ENCODE measurements at regions not wholly inside any gene's neighbourhood (a gene's known extent, or its start where the extent isn't known, plus 50 kb on each side); places are given as distances from the start of the nearest gene placed in this dataset.

DNA sequence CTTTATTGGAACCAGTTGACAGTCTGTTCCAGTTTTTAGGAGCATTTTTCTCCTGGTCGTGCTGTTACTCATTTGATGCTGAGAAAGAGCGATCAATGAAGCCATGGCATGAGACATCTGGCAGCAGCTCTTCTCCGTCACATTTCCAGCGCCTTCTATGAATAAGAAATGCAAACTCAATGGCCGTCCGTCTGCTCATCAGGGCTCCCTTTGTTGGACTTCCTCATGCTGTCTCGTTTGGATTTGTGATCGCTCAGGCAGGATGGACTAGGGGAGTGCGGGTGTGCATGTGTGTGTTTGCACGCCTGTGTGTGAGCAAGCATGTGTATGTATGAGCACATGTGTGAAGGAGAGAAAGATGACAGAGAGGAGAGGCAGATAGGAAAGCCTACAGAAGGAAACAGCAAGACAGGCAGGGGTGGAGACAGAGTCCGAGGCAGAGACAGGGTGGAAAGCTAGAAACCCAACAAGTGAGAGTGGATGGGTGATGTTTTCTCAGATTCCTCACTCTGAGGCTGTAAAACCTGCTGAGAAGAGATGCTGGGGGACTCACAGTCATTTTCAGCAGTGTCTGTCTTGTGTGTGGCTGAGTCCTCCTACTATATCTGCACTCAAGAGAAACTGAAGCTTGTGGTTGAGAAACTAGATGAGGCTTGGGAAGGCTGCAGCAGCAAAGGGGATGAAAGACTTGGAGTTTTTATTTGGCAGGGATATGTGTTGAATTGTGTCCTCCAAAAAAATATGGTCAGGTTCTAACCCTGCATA, 56.0 kb upstream of the CLMP start:
- no peaks in the 10 kb centered on the region for H3K36me3 ChIP-seq (ENCODE audit: control insufficient read depth in 1 of 2, insufficient read depth in 2 of 2, low read length in 2 of 2)
- no peak overlapping the region for H3K9ac ChIP-seq (ENCODE audit: low read length)
- H3K4me1 ChIP-seq (ENCODE audit: control insufficient read depth in 1 of 2, insufficient read depth in 2 of 2, low read length in 2 of 2), result peaks cover 0 to 3% of the 10 kb centered on the region in 2 experiments
- H4K12ac ChIP-seq (ENCODE audit: low read depth, low read length), result no peak overlapping the region
- no peak overlapping the region for H2AFZ ChIP-seq (ENCODE audit: insufficient read depth, low read length, poor library complexity)
- no peak overlapping the region for H4K91ac ChIP-seq (ENCODE audit: low read depth, low read length)
- H3K79me1 ChIP-seq (ENCODE audit: low read length), result peaks cover 2% of the 10 kb centered on the region
- no peak for DNase-seq
- H3K4me2 ChIP-seq (ENCODE audit: low read length), result no peak overlapping the region
- no peak overlapping the region for H3K14ac ChIP-seq (ENCODE audit: low read length)
- no peak overlapping the region for H3K4me3 ChIP-seq (ENCODE audit: low read depth, low read length)
- no peak overlapping the region for H2BK120ac ChIP-seq (ENCODE audit: insufficient read depth, low read length, poor library complexity)
- no peak overlapping the region for H2BK5ac ChIP-seq (ENCODE audit: low read depth, low read length, poor library complexity)
- H3K79me2 ChIP-seq (ENCODE audit: control insufficient read depth, insufficient read depth, low read length, poor library complexity), result no peaks in the 10 kb centered on the region
- no peak overlapping the region for H3K23ac ChIP-seq (ENCODE audit: low read length)
- H3K18ac ChIP-seq (ENCODE audit: low read length), result no peak overlapping the region
- no peaks in the 10 kb centered on the region for H3K27me3 ChIP-seq (ENCODE audit: insufficient read depth, low read length)
- H3K9me3 ChIP-seq (ENCODE audit: insufficient read depth, low read depth, low read length), result no peaks in the 10 kb centered on the region
- H4K8ac ChIP-seq (ENCODE audit: low read depth, low read length), result no peak overlapping the region
- H2BK12ac ChIP-seq (ENCODE audit: low read length), result no peak overlapping the region
- no peak overlapping the region for H3K27ac ChIP-seq (ENCODE audit: low read depth, low read length)
- H2AK5ac ChIP-seq (ENCODE audit: low read length), result no peak overlapping the region
- no peak overlapping the region for H3K4ac ChIP-seq (ENCODE audit: low read depth, low read length)
- no CpG with 5 or more reads among the region's 11 CpGs for whole genome bisulfite sequencing (ENCODE audit: extremely low coverage, insufficient coverage, insufficient read length)

DNA sequence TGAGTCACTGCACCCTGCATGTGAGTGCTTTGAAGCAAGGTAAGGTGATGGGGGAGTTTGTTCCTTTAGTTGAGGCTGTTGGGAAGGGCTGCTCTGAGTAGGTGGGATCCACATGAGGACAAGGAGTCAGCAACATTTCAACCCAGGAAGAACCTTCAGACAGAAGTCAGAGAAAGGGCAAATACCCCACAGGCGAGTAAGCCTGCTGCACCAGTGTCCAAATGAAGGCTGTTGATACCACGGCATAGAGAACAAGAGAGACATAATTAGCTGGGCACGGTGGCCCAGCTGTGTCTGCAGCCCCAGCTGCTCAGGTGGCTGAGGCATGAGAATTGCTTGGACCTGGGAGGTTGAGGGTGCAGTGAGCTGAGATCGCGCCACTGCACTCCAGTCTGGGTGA, 54.3 kb upstream of the CLMP start:
- Histone ChIP-seq H3K14ac (ENCODE audit: low read length) (no peak overlapping the region), H2AK5ac (ENCODE audit: low read length) (no peak overlapping the region), H3K36me3 (ENCODE audit: control insufficient read depth in 1 of 2, insufficient read depth in 2 of 2, low read length in 2 of 2) (no peaks in the 10 kb centered on the region), H3K9ac (ENCODE audit: low read length) (no peak overlapping the region), H2BK12ac (ENCODE audit: low read length) (peak overlapping the region; percentile 8), H2BK120ac (ENCODE audit: insufficient read depth, low read length, poor library complexity) (no peak overlapping the region), H3K79me1 (ENCODE audit: low read length) (peaks cover 2% of the 10 kb centered on the region), H4K8ac (ENCODE audit: low read depth, low read length) (no peak overlapping the region), H3K23ac (ENCODE audit: low read length) (no peak overlapping the region), H2AFZ (ENCODE audit: insufficient read depth, low read length, poor library complexity) (no peak overlapping the region), H4K91ac (ENCODE audit: low read depth, low read length) (no peak overlapping the region), H3K27me3 (ENCODE audit: insufficient read depth, low read length) (no peaks in the 10 kb centered on the region), H2BK5ac (ENCODE audit: low read depth, low read length, poor library complexity) (no peak overlapping the region), H3K4me3 (ENCODE audit: low read depth, low read length) (no peak overlapping the region), H3K18ac (ENCODE audit: low read length) (no peak overlapping the region), H3K4ac (ENCODE audit: low read depth, low read length) (no peak overlapping the region), H3K79me2 (ENCODE audit: control insufficient read depth, insufficient read depth, low read length, poor library complexity) (no peaks in the 10 kb centered on the region), H3K9me3 (ENCODE audit: insufficient read depth, low read depth, low read length) (no peaks in the 10 kb centered on the region), H3K27ac (ENCODE audit: low read depth, low read length) (no peak overlapping the region), H3K4me2 (ENCODE audit: low read length) (no peak overlapping the region), H3K4me1 (ENCODE audit: control insufficient read depth in 1 of 2, insufficient read depth in 2 of 2, low read length in 2 of 2) (peaks cover 0 to 3% of the 10 kb centered on the region in 2 experiments), H4K12ac (ENCODE audit: low read depth, low read length) (no peak overlapping the region)
- no peak for DNase-seq
- WGBS (ENCODE audit: extremely low coverage, insufficient coverage, insufficient read length), result no CpG with 5 or more reads among the region's 5 CpGs

GRCh38 chr11:123247813-123248379, 52.8 kb upstream of the CLMP start:
- Histone ChIP-seq H3K4ac (ENCODE audit: low read depth, low read length) (no peak overlapping the region), H3K36me3 (ENCODE audit: control insufficient read depth in 1 of 2, insufficient read depth in 2 of 2, low read length in 2 of 2) (no peaks in the 10 kb centered on the region)

GRCh38 chr11:123247496-123247799, 52.4 kb upstream of the CLMP start:
- no peaks in the 10 kb centered on the region for H3K36me3 ChIP-seq (ENCODE audit: control insufficient read depth in 1 of 2, insufficient read depth in 2 of 2, low read length in 2 of 2)
- no peak overlapping the region for H3K4me3 ChIP-seq (ENCODE audit: low read depth, low read length)

More at GRCh38 chr11:123247813-123248379, 52.8 kb upstream of the CLMP start:
- no peak overlapping the region for H2AFZ ChIP-seq (ENCODE audit: insufficient read depth, low read length, poor library complexity)
- H3K4me2 ChIP-seq (ENCODE audit: low read length), result no peak overlapping the region
- H2BK12ac ChIP-seq (ENCODE audit: low read length), result no peak overlapping the region
- no peak overlapping the region for H2BK5ac ChIP-seq (ENCODE audit: low read depth, low read length, poor library complexity)
- DNase-seq, result no peak
- no CpG with 5 or more reads among the region's 6 CpGs for WGBS (ENCODE audit: extremely low coverage, insufficient coverage, insufficient read length)
- no peak overlapping the region for H3K14ac ChIP-seq (ENCODE audit: low read length)
- H2AK5ac ChIP-seq (ENCODE audit: low read length), result no peak overlapping the region
- peaks cover 2 to 3% of the 10 kb centered on the region in 2 experiments for H3K4me1 ChIP-seq (ENCODE audit: control insufficient read depth in 1 of 2, insufficient read depth in 2 of 2, low read length in 2 of 2)
- no peak overlapping the region for H2BK120ac ChIP-seq (ENCODE audit: insufficient read depth, low read length, poor library complexity)
- H3K27ac ChIP-seq (ENCODE audit: low read depth, low read length), result no peak overlapping the region
- H4K8ac ChIP-seq (ENCODE audit: low read depth, low read length), result no peak overlapping the region
- no peak overlapping the region for H4K91ac ChIP-seq (ENCODE audit: low read depth, low read length)
- H3K9ac ChIP-seq (ENCODE audit: low read length), result no peak overlapping the region
- no peaks in the 10 kb centered on the region for H3K79me2 ChIP-seq (ENCODE audit: control insufficient read depth, insufficient read depth, low read length, poor library complexity)
- no peak overlapping the region for H4K12ac ChIP-seq (ENCODE audit: low read depth, low read length)
- peaks cover 2% of the 10 kb centered on the region for H3K79me1 ChIP-seq (ENCODE audit: low read length)
- H3K9me3 ChIP-seq (ENCODE audit: insufficient read depth, low read depth, low read length), result no peaks in the 10 kb centered on the region
- H3K18ac ChIP-seq (ENCODE audit: low read length), result no peak overlapping the region
- H3K27me3 ChIP-seq (ENCODE audit: insufficient read depth, low read length), result no peaks in the 10 kb centered on the region
- H3K4me3 ChIP-seq (ENCODE audit: low read depth, low read length), result no peak overlapping the region
- no peak overlapping the region for H3K23ac ChIP-seq (ENCODE audit: low read length)

More at GRCh38 chr11:123247496-123247799, 52.4 kb upstream of the CLMP start:
- Histone ChIP-seq H2BK120ac (ENCODE audit: insufficient read depth, low read length, poor library complexity) (no peak overlapping the region), H2BK12ac (ENCODE audit: low read length) (no peak overlapping the region), H4K12ac (ENCODE audit: low read depth, low read length) (no peak overlapping the region), H2BK5ac (ENCODE audit: low read depth, low read length, poor library complexity) (no peak overlapping the region), H2AFZ (ENCODE audit: insufficient read depth, low read length, poor library complexity) (no peak overlapping the region), H3K14ac (ENCODE audit: low read length) (no peak overlapping the region), H3K18ac (ENCODE audit: low read length) (no peak overlapping the region), H3K9me3 (ENCODE audit: insufficient read depth, low read depth, low read length) (no peaks in the 10 kb centered on the region), H3K27ac (ENCODE audit: low read depth, low read length) (no peak overlapping the region), H3K9ac (ENCODE audit: low read length) (no peak overlapping the region), H3K4me2 (ENCODE audit: low read length) (no peak overlapping the region), H3K23ac (ENCODE audit: low read length) (no peak overlapping the region), H2AK5ac (ENCODE audit: low read length) (no peak overlapping the region), H3K4me1 (ENCODE audit: control insufficient read depth in 1 of 2, insufficient read depth in 2 of 2, low read length in 2 of 2) (peaks cover 2 to 3% of the 10 kb centered on the region in 2 experiments), H3K79me2 (ENCODE audit: control insufficient read depth, insufficient read depth, low read length, poor library complexity) (no peaks in the 10 kb centered on the region), H3K27me3 (ENCODE audit: insufficient read depth, low read length) (no peaks in the 10 kb centered on the region), H4K8ac (ENCODE audit: low read depth, low read length) (no peak overlapping the region), H4K91ac (ENCODE audit: low read depth, low read length) (no peak overlapping the region), H3K79me1 (ENCODE audit: low read length) (peaks cover 2% of the 10 kb centered on the region), H3K4ac (ENCODE audit: low read depth, low read length) (no peak overlapping the region)
- WGBS (ENCODE audit: extremely low coverage, insufficient coverage, insufficient read length), result no CpG with 5 or more reads among the region's 3 CpGs
- no peak for DNase-seq
